HEK293 (cell line): ENCODE measurements at regions not wholly inside any gene's neighbourhood (a gene's known extent, or its start where the extent isn't known, plus 50 kb on each side); places are given as distances from the start of the nearest gene placed in this dataset.

Experiments
- CTCF ChIA-PET: fragments of 350-600 bp; formaldehyde crosslinking; extraction: SDS; loops from one replicate; lab custom pipeline; 2021; ENCODE audit warnings: antibody characterized with exemption; lab: Yijun Ruan, JAX
- POLR2A ChIA-PET: fragments of 300-600 bp; formaldehyde crosslinking; extraction: SDS; loops from one replicate; lab custom pipeline; 2020; ENCODE audit warnings: antibody characterized with exemption, inconsistent platforms; lab: Yijun Ruan, JAX
- H3K27ac ChIP-seq: fragments of 200-500 bp; sonication (Bioruptor generic); 2 replicates; pipeline ENCODE4 v1.5.1; 2014; ENCODE audit warnings: low read depth, low read length, control low read depth, inconsistent platforms; ENCODE audit errors: extremely low read depth
- H3K36me3 ChIP-seq, 2 experiments: fragments of 200-500 bp in 1 of 2; sonication (Bioruptor generic) in 1 of 2; 1 replicate in 1 of 2; 2 replicates in 1 of 2; pipeline ENCODE4 v1.5.1; 2014 to 2017; ENCODE audit warnings: inconsistent platforms in 2 of 2, low read length in 2 of 2; ENCODE audit not compliant: control insufficient read depth in 2 of 2, insufficient read depth in 1 of 2
- H3K4me1 ChIP-seq: fragments of 200-500 bp; sonication (Bioruptor generic); 2 replicates; pipeline ENCODE4 v1.5.1; 2014; ENCODE audit warnings: mild to moderate bottlenecking, low read length, inconsistent platforms; ENCODE audit not compliant: control insufficient read depth, insufficient read depth
- H3K4me3 ChIP-seq: 2 replicates; pipeline ENCODE4 v1.5.1; 2011; ENCODE audit warnings: low read depth, mild to moderate bottlenecking, control low read depth, low read length, moderate library complexity
- H3K9me3 ChIP-seq: fragments of 200-500 bp; sonication (Bioruptor generic); 2 replicates; pipeline ENCODE4 v1.5.1; 2014; ENCODE audit warnings: low read depth, low read length, inconsistent platforms; ENCODE audit not compliant: control insufficient read depth, insufficient read depth
- BCL11A ChIP-seq: fragments of 450-650 bp; formaldehyde crosslinking; IDR thresholded peaks from 2 replicates; pipeline ENCODE4 v1.5.1; 2016; ENCODE audit warnings: low read depth, missing biosample characterization, missing genetic modification characterization
- KLF1 ChIP-seq: fragments of 450-650 bp; formaldehyde crosslinking; IDR thresholded peaks from 2 replicates; pipeline ENCODE4 v1.5.1; 2016; ENCODE audit warnings: missing biosample characterization, missing genetic modification characterization
- KLF7 ChIP-seq: fragments of 450-650 bp; formaldehyde crosslinking; IDR thresholded peaks from 2 replicates; pipeline ENCODE4 v1.5.1; 2016; ENCODE audit warnings: missing biosample characterization, missing genetic modification characterization, borderline replicate concordance
- PRDM1 ChIP-seq: fragments of 450-650 bp; formaldehyde crosslinking; IDR thresholded peaks from 2 replicates; pipeline ENCODE4; 2016; ENCODE audit warnings: missing biosample characterization, missing genetic modification characterization
- SETDB1 ChIP-seq: IDR thresholded peaks from one replicate; pipeline ENCODE4 v1.6.1; 2017; ENCODE audit warnings: mild to moderate bottlenecking, low read length, moderate library complexity, mixed read lengths; ENCODE audit not compliant: insufficient read length
- ZBTB48 ChIP-seq: fragments of 450-650 bp; formaldehyde crosslinking; IDR thresholded peaks from 2 replicates; pipeline ENCODE4 v1.5.1; 2016; ENCODE audit warnings: missing biosample characterization, missing genetic modification characterization
- ZNF132 ChIP-seq: fragments of 450-650 bp; formaldehyde crosslinking; IDR thresholded peaks from 2 replicates; pipeline ENCODE4 v1.5.1; 2017; ENCODE audit warnings: missing biosample characterization, missing genetic modification characterization, borderline replicate concordance
- ZNF146 ChIP-seq: fragments of 450-650 bp; formaldehyde crosslinking; IDR thresholded peaks from 2 replicates; pipeline ENCODE4 v1.5.1; 2016; ENCODE audit warnings: missing biosample characterization, missing genetic modification characterization
- ZNF37A ChIP-seq: fragments of 450-650 bp; IDR thresholded peaks from 2 replicates; pipeline ENCODE4 v1.5.1; 2018; ENCODE audit warnings: missing biosample characterization, missing genetic modification characterization
- ZNF391 ChIP-seq: fragments of 450-650 bp; formaldehyde crosslinking; IDR thresholded peaks from 2 replicates; pipeline ENCODE4 v1.5.1; 2016; ENCODE audit warnings: low read depth, missing biosample characterization, missing genetic modification characterization, borderline replicate concordance
- ZNF544 ChIP-seq: fragments of 450-650 bp; formaldehyde crosslinking; IDR thresholded peaks from 2 replicates; pipeline ENCODE4 v1.5.0; 2017; ENCODE audit warnings: missing biosample characterization, missing genetic modification characterization
- ZNF558 ChIP-seq: fragments of 450-650 bp; formaldehyde crosslinking; IDR thresholded peaks from 2 replicates; pipeline ENCODE4 v1.5.1; 2016; ENCODE audit warnings: missing biosample characterization, missing genetic modification characterization
- ZNF561 ChIP-seq: fragments of 450-650 bp; IDR thresholded peaks from 2 replicates; pipeline ENCODE4 v1.5.1; 2018; ENCODE audit warnings: missing biosample characterization, missing genetic modification characterization, borderline replicate concordance
- ZNF610 ChIP-seq: fragments of 450-650 bp; formaldehyde crosslinking; IDR thresholded peaks from 2 replicates; pipeline ENCODE4 v1.5.1; 2016; ENCODE audit warnings: missing biosample characterization, missing genetic modification characterization, borderline replicate concordance
- ZNF664 ChIP-seq: fragments of 450-650 bp; formaldehyde crosslinking; IDR thresholded peaks from 2 replicates; pipeline ENCODE4 v1.5.1; 2016; ENCODE audit warnings: missing biosample characterization, missing genetic modification characterization
- ZNF677 ChIP-seq: fragments of 450-650 bp; IDR thresholded peaks from 2 replicates; pipeline ENCODE4 v1.5.0; 2018; ENCODE audit warnings: missing biosample characterization, mild to moderate bottlenecking, missing genetic modification characterization, moderate library complexity
- ZNF843 ChIP-seq: fragments of 450-650 bp; formaldehyde crosslinking; IDR thresholded peaks from 2 replicates; pipeline ENCODE4 v1.5.1; 2016; ENCODE audit warnings: missing biosample characterization, missing genetic modification characterization
- TF ChIP-seq, protein P1 (sequence below): fragments of 450-650 bp; formaldehyde crosslinking; IDR thresholded peaks from 2 replicates; pipeline ENCODE4 v1.5.1; 2017; ENCODE audit warnings: missing biosample characterization, missing genetic modification characterization
- TF ChIP-seq, protein P2 (sequence below): fragments of 450-650 bp; formaldehyde crosslinking; IDR thresholded peaks from 2 replicates; pipeline ENCODE4 v1.5.1; 2017; ENCODE audit warnings: missing biosample characterization, mild to moderate bottlenecking, missing genetic modification characterization, moderate library complexity
- TF ChIP-seq, protein P3 (sequence below): fragments of 450-650 bp; formaldehyde crosslinking; IDR thresholded peaks from 2 replicates; pipeline ENCODE4 v1.5.1; 2017; ENCODE audit warnings: missing biosample characterization, missing genetic modification characterization

DNA sequence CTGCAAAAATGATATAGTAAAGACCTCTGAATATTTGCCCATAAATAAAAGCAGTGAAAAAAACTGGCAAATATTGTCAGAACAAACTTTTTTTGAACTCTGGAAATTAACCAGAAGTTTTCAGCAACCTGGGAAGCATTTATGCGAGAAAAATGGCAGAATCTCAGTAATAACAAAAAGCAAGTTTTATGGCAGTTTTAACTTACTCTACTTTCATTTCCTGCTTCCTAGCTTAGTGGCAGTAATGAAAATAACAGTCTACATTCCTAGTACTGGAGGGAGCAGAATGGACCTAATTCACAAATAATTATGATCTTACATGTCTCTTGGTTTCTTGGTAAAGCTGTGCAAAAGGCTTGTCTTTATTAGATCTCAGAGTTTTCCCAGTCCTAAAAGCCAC is 460.1 kb downstream of the NAF1 start:
- no peak overlapping the region for H3K4me3 ChIP-seq
- CTCF ChIA-PET: interaction anchor here (0.7 kb wide), 1 partner anchor 17 kb away, joined by 3 read pairs; no protein-coding TSS in a partner anchor
- POLR2A ChIA-PET: no interaction called here
- H3K36me3 ChIP-seq: no peaks in the 10 kb centered on the region
- H3K4me1 ChIP-seq: no peaks in the 10 kb centered on the region
- no peak overlapping the region for H3K27ac ChIP-seq
- H3K9me3 ChIP-seq: no peaks in the 10 kb centered on the region
- TF ChIP-seq ZNF677 (tag by site-specific recombination): no peak
- TF ChIP-seq ZNF544 (tag by site-specific recombination): no peak
- no peak for TF ChIP-seq ZNF843 (tag by site-specific recombination)
- TF ChIP-seq ZNF558 (tag by site-specific recombination): no peak
- TF ChIP-seq, protein P1, sequence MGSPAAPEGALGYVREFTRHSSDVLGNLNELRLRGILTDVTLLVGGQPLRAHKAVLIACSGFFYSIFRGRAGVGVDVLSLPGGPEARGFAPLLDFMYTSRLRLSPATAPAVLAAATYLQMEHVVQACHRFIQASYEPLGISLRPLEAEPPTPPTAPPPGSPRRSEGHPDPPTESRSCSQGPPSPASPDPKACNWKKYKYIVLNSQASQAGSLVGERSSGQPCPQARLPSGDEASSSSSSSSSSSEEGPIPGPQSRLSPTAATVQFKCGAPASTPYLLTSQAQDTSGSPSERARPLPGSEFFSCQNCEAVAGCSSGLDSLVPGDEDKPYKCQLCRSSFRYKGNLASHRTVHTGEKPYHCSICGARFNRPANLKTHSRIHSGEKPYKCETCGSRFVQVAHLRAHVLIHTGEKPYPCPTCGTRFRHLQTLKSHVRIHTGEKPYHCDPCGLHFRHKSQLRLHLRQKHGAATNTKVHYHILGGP (tag by site-specific recombination): no peak
- no peak for TF ChIP-seq ZNF561 (tag by site-specific recombination)
- TF ChIP-seq KLF1 (tag by site-specific recombination): no peak

DNA sequence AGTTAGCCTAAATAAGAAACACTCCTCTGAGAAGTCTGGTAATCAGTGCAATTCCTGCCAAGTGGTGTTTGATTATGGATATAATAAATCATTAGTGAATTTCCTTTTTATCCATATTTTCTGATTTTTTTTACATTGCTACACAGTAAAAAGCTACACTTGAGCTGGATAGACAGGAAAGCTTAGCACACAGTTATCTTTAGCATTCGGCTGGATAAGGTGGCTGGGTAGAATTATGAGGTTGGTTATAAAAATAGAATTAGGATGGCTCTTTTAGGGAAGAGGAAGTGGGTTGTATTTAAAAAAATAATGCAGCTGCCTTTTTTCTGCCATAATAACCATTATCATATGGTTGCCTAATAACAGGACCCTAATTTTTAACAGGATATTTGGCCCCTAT is 460.6 kb downstream of the NAF1 start:
- no peaks in the 10 kb centered on the region for H3K36me3 ChIP-seq
- CTCF ChIA-PET: no interaction called here
- POLR2A ChIA-PET: no interaction called here
- no peak overlapping the region for H3K4me3 ChIP-seq
- TF ChIP-seq, protein P2, sequence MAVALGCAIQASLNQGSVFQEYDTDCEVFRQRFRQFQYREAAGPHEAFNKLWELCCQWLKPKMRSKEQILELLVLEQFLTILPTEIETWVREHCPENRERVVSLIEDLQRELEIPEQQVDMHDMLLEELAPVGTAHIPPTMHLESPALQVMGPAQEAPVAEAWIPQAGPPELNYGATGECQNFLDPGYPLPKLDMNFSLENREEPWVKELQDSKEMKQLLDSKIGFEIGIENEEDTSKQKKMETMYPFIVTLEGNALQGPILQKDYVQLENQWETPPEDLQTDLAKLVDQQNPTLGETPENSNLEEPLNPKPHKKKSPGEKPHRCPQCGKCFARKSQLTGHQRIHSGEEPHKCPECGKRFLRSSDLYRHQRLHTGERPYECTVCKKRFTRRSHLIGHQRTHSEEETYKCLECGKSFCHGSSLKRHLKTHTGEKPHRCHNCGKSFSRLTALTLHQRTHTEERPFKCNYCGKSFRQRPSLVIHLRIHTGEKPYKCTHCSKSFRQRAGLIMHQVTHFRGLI (tag by site-specific recombination): no peak
- TF ChIP-seq ZNF146 (tag by site-specific recombination): no peak
- no peak for TF ChIP-seq ZBTB48 (tag by site-specific recombination)
- TF ChIP-seq, all 188 proteins: peak for 0
- H3K9me3 ChIP-seq: no peaks in the 10 kb centered on the region
- no peak overlapping the region for H3K27ac ChIP-seq
- H3K4me1 ChIP-seq: no peaks in the 10 kb centered on the region

DNA sequence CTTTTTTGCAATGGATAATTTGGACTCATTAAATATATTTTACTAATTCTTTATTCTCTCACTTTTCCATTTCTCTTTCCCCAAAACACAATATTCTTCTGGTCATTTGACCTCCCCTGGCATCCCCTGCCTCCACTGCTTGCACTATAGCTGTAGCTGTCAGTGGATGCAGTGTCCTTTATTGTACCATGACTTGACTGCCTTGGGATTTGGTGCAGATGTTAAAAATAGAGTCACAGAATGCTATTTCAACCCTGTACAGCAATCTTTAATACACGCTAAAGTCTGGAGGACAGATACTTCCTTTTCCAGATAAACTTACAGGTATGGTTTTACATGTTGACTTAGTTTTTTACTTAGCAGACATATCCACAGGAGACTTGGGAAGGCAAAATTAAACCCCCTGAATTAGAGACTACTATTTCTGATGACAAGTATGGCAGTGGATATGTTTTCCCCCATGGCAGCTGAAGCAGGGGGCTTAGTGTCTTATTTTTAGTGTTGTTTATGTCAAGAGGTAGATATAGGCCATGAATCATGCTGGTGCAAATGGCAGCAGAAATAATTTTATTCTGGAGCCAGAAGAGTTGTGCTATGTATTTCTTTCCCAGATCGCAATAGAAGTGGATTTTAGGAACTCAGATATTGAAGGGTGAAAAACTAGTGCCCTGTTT is 461.4 kb downstream of the NAF1 start:
- TF ChIP-seq PRDM1 (tag by site-specific recombination): no peak
- TF ChIP-seq, protein P3, sequence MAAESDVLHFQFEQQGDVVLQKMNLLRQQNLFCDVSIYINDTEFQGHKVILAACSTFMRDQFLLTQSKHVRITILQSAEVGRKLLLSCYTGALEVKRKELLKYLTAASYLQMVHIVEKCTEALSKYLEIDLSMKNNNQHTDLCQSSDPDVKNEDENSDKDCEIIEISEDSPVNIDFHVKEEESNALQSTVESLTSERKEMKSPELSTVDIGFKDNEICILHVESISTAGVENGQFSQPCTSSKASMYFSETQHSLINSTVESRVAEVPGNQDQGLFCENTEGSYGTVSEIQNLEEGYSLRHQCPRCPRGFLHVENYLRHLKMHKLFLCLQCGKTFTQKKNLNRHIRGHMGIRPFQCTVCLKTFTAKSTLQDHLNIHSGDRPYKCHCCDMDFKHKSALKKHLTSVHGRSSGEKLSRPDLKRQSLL: no peak
- TF ChIP-seq ZNF610 (tag by site-specific recombination): no peak
- TF ChIP-seq ZNF391: no peak
- no peak for TF ChIP-seq KLF7 (tag by site-specific recombination)
- TF ChIP-seq ZNF132: no peak
- TF ChIP-seq ZNF37A (tag by site-specific recombination): no peak
- no peak for TF ChIP-seq BCL11A
- no peak for TF ChIP-seq ZNF664 (tag by site-specific recombination)
- TF ChIP-seq SETDB1: no peak
- no peaks in the 10 kb centered on the region for H3K36me3 ChIP-seq
- H3K27ac ChIP-seq: no peak overlapping the region
- no peaks in the 10 kb centered on the region for H3K4me1 ChIP-seq
- CTCF ChIA-PET: no interaction called here
- H3K9me3 ChIP-seq: no peaks in the 10 kb centered on the region
- no peak overlapping the region for H3K4me3 ChIP-seq
- POLR2A ChIA-PET: no interaction called here
